ENCODE measurements at regions not wholly inside any gene's neighbourhood (a gene's known extent, or its start where the extent isn't known, plus 50 kb on each side); places are given as distances from the start of the nearest gene placed in this dataset.

GRCh38 chr5:52504584-52505240 is 283.0 kb upstream of the ITGA1 start:
- Histone ChIP-seq H3K27me3 (ENCODE audit: control insufficient read depth, insufficient read depth, low read length, poor library complexity, severe bottlenecking) (no peaks in the 10 kb centered on the region), H3K4me3 (ENCODE audit: low read length) (no peak overlapping the region), H3K9me3 (ENCODE audit: control insufficient read depth, low read length) (no peaks in the 10 kb centered on the region), H3K4me1 (ENCODE audit: control insufficient read depth, insufficient read depth, low read length) (no peaks in the 10 kb centered on the region), H3K36me3 (ENCODE audit: control insufficient read depth, insufficient read depth, low read length) (no peaks in the 10 kb centered on the region), H3K9ac (ENCODE audit: extremely low read depth, low read length, poor library complexity, severe bottlenecking) (no peak overlapping the region), H3K27ac (ENCODE audit: low read depth, low read length) (no peak overlapping the region)
- 89 to 100% methylated on average over 3 to 6 of the region's 6 CpGs for WGBS, 2 experiments (ENCODE audit: insufficient coverage in 1 of 2, insufficient read length in 1 of 2)
- no peaks in the 10 kb centered on the region for H3K27me3 Mint-ChIP-seq (ENCODE audit: insufficient read depth)
- no peak for DNase-seq
- H3K4me3 Mint-ChIP-seq = no peak overlapping the region
- no peaks in the 10 kb centered on the region for H3K36me3 Mint-ChIP-seq (ENCODE audit: low read depth)
- peaks cover 2% of the 10 kb centered on the region for H3K4me1 Mint-ChIP-seq
- no peak overlapping the region for H3K27ac Mint-ChIP-seq
- no peaks in the 10 kb centered on the region for H3K9me3 Mint-ChIP-seq
- no peak for TF ChIP-seq CTCF (conservative IDR thresholded peaks at IDR 0.05)

DNA sequence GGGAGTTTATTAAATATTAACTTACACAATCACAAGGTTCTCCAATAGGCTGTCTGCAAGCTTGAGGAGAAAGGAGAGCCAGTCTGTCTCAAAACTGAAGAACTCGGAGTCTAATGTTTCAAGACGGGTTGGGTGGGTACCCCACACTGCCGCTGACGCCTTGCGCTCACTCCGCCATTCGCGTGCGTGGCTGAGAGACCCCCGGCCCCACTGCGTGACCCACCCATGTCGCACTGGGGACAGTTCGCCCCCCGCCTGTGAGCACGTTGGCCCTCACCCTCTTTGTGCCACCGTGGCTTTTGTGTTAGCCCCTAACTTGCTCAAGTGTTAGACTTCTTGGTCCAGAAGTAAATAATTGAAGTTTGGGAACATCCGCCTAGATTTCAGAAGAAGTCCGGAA is 270.0 kb upstream of the ITGA1 start:
- WGBS, 2 experiments (ENCODE audit: insufficient coverage in 1 of 2, insufficient read length in 1 of 2) = 96 to 100% methylated on average over 6 to 18 of the region's 18 CpGs
- H3K27me3 Mint-ChIP-seq (ENCODE audit: insufficient read depth) = no peaks in the 10 kb centered on the region
- H3K9ac ChIP-seq (ENCODE audit: extremely low read depth, low read length, poor library complexity, severe bottlenecking) = no peak overlapping the region
- no peaks in the 10 kb centered on the region for H3K4me1 Mint-ChIP-seq
- H3K36me3 ChIP-seq (ENCODE audit: control insufficient read depth, insufficient read depth, low read length) = no peaks in the 10 kb centered on the region
- no peak for DNase-seq
- no peak overlapping the region for H3K27ac ChIP-seq (ENCODE audit: low read depth, low read length)
- H3K4me3 ChIP-seq (ENCODE audit: low read length) = no peak overlapping the region
- H3K27ac Mint-ChIP-seq = no peak overlapping the region
- no peaks in the 10 kb centered on the region for H3K9me3 ChIP-seq (ENCODE audit: control insufficient read depth, low read length)
- H3K27me3 ChIP-seq (ENCODE audit: control insufficient read depth, insufficient read depth, low read length, poor library complexity, severe bottlenecking) = no peaks in the 10 kb centered on the region
- no peaks in the 10 kb centered on the region for H3K9me3 Mint-ChIP-seq
- no peak for TF ChIP-seq CTCF (conservative IDR thresholded peaks at IDR 0.05)
- H3K4me3 Mint-ChIP-seq = no peak overlapping the region
- H3K36me3 Mint-ChIP-seq (ENCODE audit: low read depth) = no peaks in the 10 kb centered on the region
- H3K4me1 ChIP-seq (ENCODE audit: control insufficient read depth, insufficient read depth, low read length) = no peaks in the 10 kb centered on the region

DNA sequence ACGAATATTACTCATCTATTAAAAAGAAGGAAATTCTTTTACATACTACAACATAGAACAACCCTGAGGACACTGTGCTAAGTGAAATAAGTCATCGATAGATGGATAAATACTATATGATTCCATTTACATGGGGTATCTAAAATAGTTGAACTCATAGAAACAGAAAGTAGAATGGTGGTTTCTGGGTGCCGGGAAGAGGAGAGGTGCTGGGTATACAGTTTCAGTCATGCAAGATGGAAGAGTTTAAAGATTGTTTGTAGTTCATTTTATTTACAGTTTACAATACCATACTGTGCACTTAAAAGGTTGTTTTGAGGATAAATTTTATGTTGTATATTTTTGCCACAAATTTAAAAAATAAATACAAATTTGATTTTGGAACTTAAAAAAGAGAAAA is 267.5 kb upstream of the ITGA1 start:
- Histone ChIP-seq H3K9ac (ENCODE audit: extremely low read depth, low read length, poor library complexity, severe bottlenecking) (no peak overlapping the region), H3K4me1 (ENCODE audit: control insufficient read depth, insufficient read depth, low read length) (no peaks in the 10 kb centered on the region), H3K27me3 (ENCODE audit: control insufficient read depth, insufficient read depth, low read length, poor library complexity, severe bottlenecking) (no peaks in the 10 kb centered on the region), H3K36me3 (ENCODE audit: control insufficient read depth, insufficient read depth, low read length) (no peaks in the 10 kb centered on the region), H3K4me3 (ENCODE audit: low read length) (no peak overlapping the region), H3K27ac (ENCODE audit: low read depth, low read length) (no peak overlapping the region), H3K9me3 (ENCODE audit: control insufficient read depth, low read length) (no peaks in the 10 kb centered on the region)
- DNase-seq = no peak
- Mint-ChIP-seq H3K4me3 (no peak overlapping the region), H3K36me3 (ENCODE audit: low read depth) (no peaks in the 10 kb centered on the region), H3K4me1 (peaks cover 3% of the 10 kb centered on the region), H3K27me3 (ENCODE audit: insufficient read depth) (no peaks in the 10 kb centered on the region), H3K27ac (no peak overlapping the region), H3K9me3 (no peaks in the 10 kb centered on the region)
- no peak for TF ChIP-seq CTCF (conservative IDR thresholded peaks at IDR 0.05)
- WGBS, 2 experiments (ENCODE audit: insufficient coverage in 1 of 2, insufficient read length in 1 of 2) = 86 to 93% methylated on average over 2 of the region's 3 CpGs
